Lung (tissue), 11 donors: ENCODE measurements at regions not wholly inside any gene's neighbourhood (a gene's known extent, or its start where the extent isn't known, plus 50 kb on each side); places are given as distances from the start of the nearest gene placed in this dataset.

ENCODE experiments used
- ATAC-seq: fragments of 200-7000 bp; cut with Tn5 transposase; one replicate; pipeline ENCODE4 v1.9.1; 2020; ENCODE audit warnings: moderate number of reproducible peaks; ENCODE audit not compliant: insufficient read depth, low FRiP score
- DNase-seq, 3 donors: peaks; one replicate each; pipeline ENCODE4 v3.0.0-alpha.2; 2013 to 2017
- H3K27ac ChIP-seq, 2 donors: one replicate each; pipeline ENCODE4 v1.5.1; 2013; ENCODE audit warnings: mild to moderate bottlenecking in 2 of 2, moderate library complexity in 2 of 2, control low read depth in 1 of 2, inconsistent platforms in 1 of 2, low read depth in 1 of 2, low read length in 1 of 2
- H3K27me3 ChIP-seq, 3 donors: one replicate each; pipeline ENCODE4 v1.5.1; 2013; ENCODE audit warnings: low read length in 2 of 3; ENCODE audit not compliant: control insufficient read depth in 3 of 3, insufficient read depth in 3 of 3
- H3K36me3 ChIP-seq, 4 donors: one replicate each; pipeline ENCODE4 v1.5.1; 2013; ENCODE audit warnings: low read length in 4 of 4, mild to moderate bottlenecking in 1 of 4, moderate library complexity in 1 of 4; ENCODE audit not compliant: control insufficient read depth in 4 of 4, insufficient read depth in 4 of 4
- H3K4me1 ChIP-seq, 5 donors: one replicate each; pipeline ENCODE4 v1.5.1; 2013; ENCODE audit warnings: low read length in 5 of 5, mild to moderate bottlenecking in 2 of 5, moderate library complexity in 1 of 5; ENCODE audit not compliant: control insufficient read depth in 5 of 5, insufficient read depth in 5 of 5
- H3K4me3 ChIP-seq: one replicate; pipeline ENCODE4 v1.5.1; 2013; ENCODE audit warnings: mild to moderate bottlenecking, control low read depth, moderate library complexity
- H3K9ac ChIP-seq, 2 donors: one replicate each; pipeline ENCODE4 v1.5.1; 2013; ENCODE audit warnings: low read length in 2 of 2, control low read depth in 1 of 2; ENCODE audit not compliant: insufficient read depth in 1 of 2
- H3K9me3 ChIP-seq, 4 donors: one replicate each; pipeline ENCODE4 v1.5.1; 2013; ENCODE audit warnings: low read length in 3 of 4, mild to moderate bottlenecking in 1 of 4, moderate library complexity in 1 of 4; ENCODE audit not compliant: control insufficient read depth in 4 of 4, insufficient read depth in 3 of 4
- CTCF ChIP-seq: IDR thresholded peaks from 2 replicates; pipeline ENCODE4 v1.5.1; 2012; ENCODE audit warnings: mild to moderate bottlenecking; ENCODE audit errors: control extremely low read depth, extremely low read depth
- WGBS, 2 donors: extraction: QIAGEN DNeasy Blood & Tissue Kit; methylation state at CpG; one replicate each; pipeline ENCODE4 v1.1.7; 2013; 5-methylcytosine and 5-hydroxymethylcytosine counted together
- donor health status: control.
- donor health status: control.
- donor health status: Bipolar disorder and iron deficiency.
- donor health status: healthy.
- donor health status: DM: yes; HTN: yes; CAD: no.

- TF ChIP-seq CTCF, result no peak
- H3K4me3 ChIP-seq, result no peak overlapping the region
- no peak overlapping the region for H3K27ac ChIP-seq
- no peak overlapping the region for H3K9ac ChIP-seq
- peaks cover 0 to 53% (median 1%) of the 10 kb centered on the region in 5 donors for H3K4me1 ChIP-seq
- 75 to 79% methylated on average over 8 of the region's 8 CpGs for WGBS, 2 donors
- H3K27me3 ChIP-seq, result no peaks in the 10 kb centered on the region
- H3K36me3 ChIP-seq, result no peaks in the 10 kb centered on the region
- ATAC-seq (no peak), DNase-seq (peak in 2 of 3 donors; percentile 82 to 86)
- H3K9me3 ChIP-seq, result no peaks in the 10 kb centered on the region
Observed at GRCh38 chr18:75812761-75813160, 385.3 kb upstream of the SMIM21 start.

- peak overlapping the region in 1 of 2 donors; percentile 8 for H3K9ac ChIP-seq
- no peak for ATAC-seq
- no peaks in the 10 kb centered on the region for H3K9me3 ChIP-seq
- H3K27me3 ChIP-seq, result no peaks in the 10 kb centered on the region
- peak in 2 of 3 donors; percentile 62 to 73 for DNase-seq
- H3K4me3 ChIP-seq, result no peak overlapping the region
- no peak for TF ChIP-seq CTCF
- peaks cover 0 to 53% (median 1%) of the 10 kb centered on the region in 5 donors for H3K4me1 ChIP-seq
- no peak overlapping the region for H3K27ac ChIP-seq
- H3K36me3 ChIP-seq, result no peaks in the 10 kb centered on the region
- 41 to 69% methylated on average over 5 of the region's 5 CpGs for WGBS, 2 donors
Observed at GRCh38 chr18:75810961-75811551, 383.6 kb upstream of the SMIM21 start.

GRCh38 chr18:75810516-75810915, 383.0 kb upstream of the SMIM21 start:
- DNase-seq (peak; percentile 44 to 79 (median 69)), ATAC-seq (no peak)
- Histone ChIP-seq H3K4me3 (no peak overlapping the region), H3K27me3 (no peaks in the 10 kb centered on the region), H3K27ac (no peak overlapping the region), H3K9me3 (no peaks in the 10 kb centered on the region), H3K9ac (peak overlapping the region in 1 of 2 donors; percentile 8), H3K4me1 (peaks cover 0 to 54% (median 1%) of the 10 kb centered on the region in 5 donors), H3K36me3 (no peaks in the 10 kb centered on the region)
- no peak for TF ChIP-seq CTCF
- WGBS, 2 donors, result 41 to 58% methylated on average over 9 of the region's 9 CpGs

- 28 to 32% methylated on average over 6 of the region's 6 CpGs for WGBS, 2 donors
- DNase-seq, result peak; percentile 86 to 96 (median 95)
- ATAC-seq, result no peak
- Histone ChIP-seq H3K4me3 (no peak overlapping the region), H3K36me3 (no peaks in the 10 kb centered on the region), H3K4me1 (peaks cover 0 to 60% (median 1%) of the 10 kb centered on the region in 5 donors), H3K9me3 (no peaks in the 10 kb centered on the region), H3K9ac (no peak overlapping the region), H3K27ac (peak overlapping the region in 1 of 2 donors; percentile 40), H3K27me3 (no peaks in the 10 kb centered on the region)
- TF ChIP-seq CTCF, result no peak
Observed at GRCh38 chr18:75809926-75810255, 382.4 kb upstream of the SMIM21 start.
